ENCODE measurements at regions not wholly inside any gene's neighbourhood (a gene's known extent, or its start where the extent isn't known, plus 50 kb on each side); places are given as distances from the start of the nearest gene placed in this dataset.

GRCh38 chr9:99359336-99359735 is 137.3 kb downstream of the SEC61B start:
- Histone ChIP-seq H3K27me3 (ENCODE audit: insufficient read depth, low read length) (peaks cover 39% of the 10 kb centered on the region), H3K4me3 (ENCODE audit: low read length) (no peak overlapping the region), H2AFZ (ENCODE audit: low read depth, low read length) (no peak overlapping the region), H3K4me1 (ENCODE audit: insufficient read depth, low read length) (peaks cover 2% of the 10 kb centered on the region), H3K9me3 (ENCODE audit: low read length) (no peaks in the 10 kb centered on the region), H3K36me3 (ENCODE audit: insufficient read depth, low read length) (no peaks in the 10 kb centered on the region)

GRCh38 chr9:99360026-99360425 is 137.9 kb downstream of the SEC61B start:
- no peak overlapping the region for H3K4me3 ChIP-seq (ENCODE audit: low read length)
- H3K4me1 ChIP-seq (ENCODE audit: insufficient read depth, low read length), result peaks cover 2% of the 10 kb centered on the region
- no peak overlapping the region for H2AFZ ChIP-seq (ENCODE audit: low read depth, low read length)
- peaks cover 39% of the 10 kb centered on the region for H3K27me3 ChIP-seq (ENCODE audit: insufficient read depth, low read length)
- H3K9me3 ChIP-seq (ENCODE audit: low read length), result no peaks in the 10 kb centered on the region
- no peaks in the 10 kb centered on the region for H3K36me3 ChIP-seq (ENCODE audit: insufficient read depth, low read length)

- H2AFZ ChIP-seq (ENCODE audit: low read depth, low read length), result no peak overlapping the region
- H3K4me1 ChIP-seq (ENCODE audit: insufficient read depth, low read length), result peaks cover 4% of the 10 kb centered on the region
- H3K9me3 ChIP-seq (ENCODE audit: low read length), result no peaks in the 10 kb centered on the region
- no peak overlapping the region for H3K4me3 ChIP-seq (ENCODE audit: low read length)
- no peaks in the 10 kb centered on the region for H3K36me3 ChIP-seq (ENCODE audit: insufficient read depth, low read length)
- H3K27me3 ChIP-seq (ENCODE audit: insufficient read depth, low read length), result peaks cover 36% of the 10 kb centered on the region
Observed at GRCh38 chr9:99361817-99362216, 139.7 kb downstream of the SEC61B start.

GRCh38 chr9:99362321-99362720 is 140.2 kb downstream of the SEC61B start:
- Histone ChIP-seq H2AFZ (ENCODE audit: low read depth, low read length) (no peak overlapping the region), H3K4me3 (ENCODE audit: low read length) (no peak overlapping the region), H3K4me1 (ENCODE audit: insufficient read depth, low read length) (peaks cover 4% of the 10 kb centered on the region), H3K9me3 (ENCODE audit: low read length) (no peaks in the 10 kb centered on the region), H3K36me3 (ENCODE audit: insufficient read depth, low read length) (no peaks in the 10 kb centered on the region), H3K27me3 (ENCODE audit: insufficient read depth, low read length) (peaks cover 34% of the 10 kb centered on the region)

- H2AFZ ChIP-seq (ENCODE audit: low read depth, low read length), result no peak overlapping the region
- peaks cover 10% of the 10 kb centered on the region for H3K4me1 ChIP-seq (ENCODE audit: insufficient read depth, low read length)
- no peaks in the 10 kb centered on the region for H3K36me3 ChIP-seq (ENCODE audit: insufficient read depth, low read length)
- H3K9me3 ChIP-seq (ENCODE audit: low read length), result no peaks in the 10 kb centered on the region
- peaks cover 34% of the 10 kb centered on the region for H3K27me3 ChIP-seq (ENCODE audit: insufficient read depth, low read length)
- no peak overlapping the region for H3K4me3 ChIP-seq (ENCODE audit: low read length)
Observed at GRCh38 chr9:99363509-99363908, 141.4 kb downstream of the SEC61B start.

- Histone ChIP-seq H3K36me3 (ENCODE audit: insufficient read depth, low read length) (no peaks in the 10 kb centered on the region), H3K27me3 (ENCODE audit: insufficient read depth, low read length) (peaks cover 16% of the 10 kb centered on the region)
Observed at GRCh38 chr9:99365233-99365980, 143.3 kb downstream of the SEC61B start.

GRCh38 chr9:99366183-99366582 is 144.1 kb downstream of the SEC61B start:
- H3K4me1 ChIP-seq (ENCODE audit: insufficient read depth, low read length), result peaks cover 17% of the 10 kb centered on the region
- no peak overlapping the region for H2AFZ ChIP-seq (ENCODE audit: low read depth, low read length)
- H3K9me3 ChIP-seq (ENCODE audit: low read length), result no peaks in the 10 kb centered on the region
- H3K27me3 ChIP-seq (ENCODE audit: insufficient read depth, low read length), result peaks cover 11% of the 10 kb centered on the region
- H3K36me3 ChIP-seq (ENCODE audit: insufficient read depth, low read length), result no peaks in the 10 kb centered on the region
- no peak overlapping the region for H3K4me3 ChIP-seq (ENCODE audit: low read length)

More at GRCh38 chr9:99365233-99365980, 143.3 kb downstream of the SEC61B start:
- Histone ChIP-seq H3K4me1 (ENCODE audit: insufficient read depth, low read length) (peaks cover 17% of the 10 kb centered on the region), H2AFZ (ENCODE audit: low read depth, low read length) (no peak overlapping the region), H3K4me3 (ENCODE audit: low read length) (no peak overlapping the region), H3K9me3 (ENCODE audit: low read length) (no peaks in the 10 kb centered on the region)

GRCh38 chr9:99366621-99367020 is 144.5 kb downstream of the SEC61B start:
- Histone ChIP-seq H3K4me1 (ENCODE audit: insufficient read depth, low read length) (peaks cover 17% of the 10 kb centered on the region), H3K9me3 (ENCODE audit: low read length) (no peaks in the 10 kb centered on the region), H2AFZ (ENCODE audit: low read depth, low read length) (no peak overlapping the region), H3K27me3 (ENCODE audit: insufficient read depth, low read length) (peaks cover 10% of the 10 kb centered on the region), H3K4me3 (ENCODE audit: low read length) (no peak overlapping the region), H3K36me3 (ENCODE audit: insufficient read depth, low read length) (no peaks in the 10 kb centered on the region)

- Histone ChIP-seq H3K36me3 (ENCODE audit: insufficient read depth, low read length) (no peaks in the 10 kb centered on the region), H3K27me3 (ENCODE audit: insufficient read depth, low read length) (no peaks in the 10 kb centered on the region), H3K4me1 (ENCODE audit: insufficient read depth, low read length) (peaks cover 21% of the 10 kb centered on the region), H3K4me3 (ENCODE audit: low read length) (peak overlapping the region; percentile 38), H2AFZ (ENCODE audit: low read depth, low read length) (peak overlapping the region; percentile 46), H3K9me3 (ENCODE audit: low read length) (no peaks in the 10 kb centered on the region)
Observed at GRCh38 chr9:99368341-99369326, 146.6 kb downstream of the SEC61B start.

GRCh38 chr9:99369327-99369722 is 147.2 kb downstream of the SEC61B start:
- H2AFZ ChIP-seq (ENCODE audit: low read depth, low read length), result no peak overlapping the region
- H3K9me3 ChIP-seq (ENCODE audit: low read length), result no peaks in the 10 kb centered on the region
- H3K4me3 ChIP-seq (ENCODE audit: low read length), result no peak overlapping the region
- no peaks in the 10 kb centered on the region for H3K27me3 ChIP-seq (ENCODE audit: insufficient read depth, low read length)
- H3K4me1 ChIP-seq (ENCODE audit: insufficient read depth, low read length), result peaks cover 27% of the 10 kb centered on the region
- no peaks in the 10 kb centered on the region for H3K36me3 ChIP-seq (ENCODE audit: insufficient read depth, low read length)

- H3K36me3 ChIP-seq (ENCODE audit: insufficient read depth, low read length), result no peaks in the 10 kb centered on the region
- no peak overlapping the region for H2AFZ ChIP-seq (ENCODE audit: low read depth, low read length)
- H3K9me3 ChIP-seq (ENCODE audit: low read length), result no peaks in the 10 kb centered on the region
- H3K4me1 ChIP-seq (ENCODE audit: insufficient read depth, low read length), result peaks cover 27% of the 10 kb centered on the region
- no peaks in the 10 kb centered on the region for H3K27me3 ChIP-seq (ENCODE audit: insufficient read depth, low read length)
- no peak overlapping the region for H3K4me3 ChIP-seq (ENCODE audit: low read length)
Observed at GRCh38 chr9:99370376-99370775, 148.3 kb downstream of the SEC61B start.

- H3K27me3 ChIP-seq (ENCODE audit: insufficient read depth, low read length), result no peaks in the 10 kb centered on the region
- peaks cover 26% of the 10 kb centered on the region for H3K4me1 ChIP-seq (ENCODE audit: insufficient read depth, low read length)
- H2AFZ ChIP-seq (ENCODE audit: low read depth, low read length), result no peak overlapping the region
- no peaks in the 10 kb centered on the region for H3K36me3 ChIP-seq (ENCODE audit: insufficient read depth, low read length)
- H3K9me3 ChIP-seq (ENCODE audit: low read length), result no peaks in the 10 kb centered on the region
- no peak overlapping the region for H3K4me3 ChIP-seq (ENCODE audit: low read length)
Observed at GRCh38 chr9:99371376-99371775, 149.3 kb downstream of the SEC61B start.

GRCh38 chr9:99373912-99374311 is 151.8 kb downstream of the SEC61B start:
- no peaks in the 10 kb centered on the region for H3K36me3 ChIP-seq (ENCODE audit: insufficient read depth, low read length)
- no peaks in the 10 kb centered on the region for H3K27me3 ChIP-seq (ENCODE audit: insufficient read depth, low read length)
- no peak overlapping the region for H2AFZ ChIP-seq (ENCODE audit: low read depth, low read length)
- H3K4me3 ChIP-seq (ENCODE audit: low read length), result no peak overlapping the region
- H3K9me3 ChIP-seq (ENCODE audit: low read length), result no peaks in the 10 kb centered on the region
- peaks cover 28% of the 10 kb centered on the region for H3K4me1 ChIP-seq (ENCODE audit: insufficient read depth, low read length)

Measured in neuron (in vitro differentiated cells).